Hepatocyte (in vitro differentiated cells): ENCODE measurements at regions not wholly inside any gene's neighbourhood (a gene's known extent, or its start where the extent isn't known, plus 50 kb on each side); places are given as distances from the start of the nearest gene placed in this dataset.

Experiments used
- DNase-seq: peaks from one replicate; pipeline ENCODE4 v3.0.0-alpha.2; 2016; ENCODE audit warnings: low spot score
- H2AFZ ChIP-seq: fragments of 200-600 bp; sonication (generic); 2 replicates; pipeline ENCODE4 v1.6.0; 2016; ENCODE audit warnings: antibody characterized with exemption, mild to moderate bottlenecking
- H3K27ac ChIP-seq: fragments of 200-600 bp; sonication (generic); 2 replicates; pipeline ENCODE4 v1.5.1; 2016; ENCODE audit warnings: mild to moderate bottlenecking
- H3K27me3 ChIP-seq: fragments of 200-600 bp; sonication (generic); 2 replicates; pipeline ENCODE4 v1.6.1; 2016
- H3K36me3 ChIP-seq: fragments of 200-600 bp; sonication (generic); replicated peaks from 2 replicates; pipeline ENCODE4 v1.5.1; 2016; ENCODE audit warnings: low read depth; ENCODE audit not compliant: insufficient read depth
- H3K4me1 ChIP-seq: fragments of 200-600 bp; sonication (generic); 2 replicates; pipeline ENCODE4 v1.5.1; 2016; ENCODE audit warnings: mild to moderate bottlenecking, moderate library complexity; ENCODE audit not compliant: insufficient read depth
- H3K4me2 ChIP-seq: fragments of 200-600 bp; sonication (generic); 2 replicates; pipeline ENCODE4 v1.6.0; 2016
- H3K4me3 ChIP-seq: fragments of 200-600 bp; sonication (generic); 2 replicates; pipeline ENCODE4 v1.5.1; 2016; ENCODE audit warnings: mild to moderate bottlenecking
- H3K79me2 ChIP-seq: fragments of 200-600 bp; sonication (generic); 2 replicates; pipeline ENCODE4 v1.6.0; 2017; ENCODE audit warnings: mild to moderate bottlenecking
- H3K9me2 ChIP-seq: fragments of 200-600 bp; sonication (generic); replicated peaks from 2 replicates; pipeline ENCODE4 v1.6.0; 2017; ENCODE audit warnings: mild to moderate bottlenecking; ENCODE audit not compliant: insufficient read depth
- H3K9me3 ChIP-seq: fragments of 200-600 bp; sonication (generic); 2 replicates; pipeline ENCODE4 v1.5.1; 2016; ENCODE audit warnings: low read depth, mild to moderate bottlenecking
- H4K20me1 ChIP-seq: fragments of 200-600 bp; sonication (generic); 2 replicates; pipeline ENCODE4 v1.6.0; 2016; ENCODE audit warnings: mild to moderate bottlenecking; ENCODE audit not compliant: insufficient read depth, poor library complexity, severe bottlenecking
- CTCF ChIP-seq: fragments of 200-600 bp; sonication (generic); IDR thresholded peaks from 2 replicates; pipeline ENCODE4 v1.5.1; 2016; ENCODE audit warnings: antibody characterized with exemption, mild to moderate bottlenecking; ENCODE audit not compliant: poor library complexity
- EZH2 ChIP-seq: fragments of 200-600 bp; sonication (generic); IDR thresholded peaks from 2 replicates; pipeline ENCODE4 v1.6.1; 2016; ENCODE audit warnings: antibody characterized with exemption, mild to moderate bottlenecking, borderline replicate concordance
- EZH2phosphoT487 ChIP-seq: fragments of 200-600 bp; sonication (generic); IDR thresholded peaks from one replicate; pipeline ENCODE4 v1.6.1; 2018; ENCODE audit warnings: antibody characterized with exemption, mild to moderate bottlenecking, low read depth, moderate library complexity; ENCODE audit not compliant: unreplicated experiment, severe bottlenecking
- WGBS: methylation state at CpG from one replicate; pipeline ENCODE4 v1.1.6; 2016; ENCODE audit warnings: low lambda C conversion rate; ENCODE audit errors: missing lambda C conversion rate; 5-methylcytosine and 5-hydroxymethylcytosine counted together

- DNase-seq = no peak
- Histone ChIP-seq H4K20me1 (no peaks in the 10 kb centered on the region), H3K4me3 (no peak overlapping the region), H3K4me1 (no peaks in the 10 kb centered on the region), H3K4me2 (no peak overlapping the region), H2AFZ (no peak overlapping the region), H3K9me2 (no peaks in the 10 kb centered on the region), H3K36me3 (no peaks in the 10 kb centered on the region), H3K27me3 (no peaks in the 10 kb centered on the region), H3K79me2 (no peaks in the 10 kb centered on the region), H3K27ac (no peak overlapping the region), H3K9me3 (no peaks in the 10 kb centered on the region)
- WGBS = 67% methylated on average over 1 of the region's 1 CpG
- TF ChIP-seq CTCF (no peak), EZH2phosphoT487 (no peak), EZH2 (no peak)
Observed at GRCh38 chr18:34283506-34283905, 58.8 kb upstream of the NOL4 start.

GRCh38 chr18:34287825-34288224 is 63.1 kb upstream of the NOL4 start:
- Histone ChIP-seq H4K20me1 (no peaks in the 10 kb centered on the region), H2AFZ (no peak overlapping the region)
- TF ChIP-seq EZH2 (no peak), EZH2phosphoT487 (no peak), CTCF (no peak)

GRCh38 chr18:34292594-34292993 is 67.9 kb upstream of the NOL4 start:
- no peaks in the 10 kb centered on the region for H3K36me3 ChIP-seq
- no peak overlapping the region for H3K4me3 ChIP-seq
- WGBS = 69% methylated on average over 2 of the region's 2 CpGs
- no peaks in the 10 kb centered on the region for H3K27me3 ChIP-seq
- no peaks in the 10 kb centered on the region for H4K20me1 ChIP-seq
- no peaks in the 10 kb centered on the region for H3K79me2 ChIP-seq
- DNase-seq = no peak
- no peak overlapping the region for H2AFZ ChIP-seq
- no peak overlapping the region for H3K4me2 ChIP-seq
- no peak overlapping the region for H3K27ac ChIP-seq
- H3K9me2 ChIP-seq = no peaks in the 10 kb centered on the region
- no peaks in the 10 kb centered on the region for H3K9me3 ChIP-seq
- no peaks in the 10 kb centered on the region for H3K4me1 ChIP-seq
- TF ChIP-seq EZH2phosphoT487 (no peak), CTCF (no peak), EZH2 (no peak)

More at GRCh38 chr18:34287825-34288224, 63.1 kb upstream of the NOL4 start:
- Histone ChIP-seq H3K9me2 (no peaks in the 10 kb centered on the region), H3K4me2 (no peak overlapping the region), H3K4me3 (no peak overlapping the region), H3K36me3 (no peaks in the 10 kb centered on the region), H3K27ac (no peak overlapping the region), H3K79me2 (no peaks in the 10 kb centered on the region), H3K27me3 (no peaks in the 10 kb centered on the region), H3K9me3 (no peaks in the 10 kb centered on the region), H3K4me1 (no peaks in the 10 kb centered on the region)
- DNase-seq = no peak

- Histone ChIP-seq H3K36me3 (no peaks in the 10 kb centered on the region), H3K27me3 (no peaks in the 10 kb centered on the region), H3K79me2 (no peaks in the 10 kb centered on the region), H3K9me2 (no peaks in the 10 kb centered on the region), H3K27ac (no peak overlapping the region), H3K4me3 (no peak overlapping the region), H3K9me3 (no peaks in the 10 kb centered on the region), H3K4me1 (no peaks in the 10 kb centered on the region), H4K20me1 (no peaks in the 10 kb centered on the region), H3K4me2 (no peak overlapping the region), H2AFZ (no peak overlapping the region)
- DNase-seq = no peak
- TF ChIP-seq EZH2phosphoT487 = no peak
- no peak for TF ChIP-seq CTCF
- TF ChIP-seq EZH2 = no peak
Observed at GRCh38 chr18:34297287-34297686, 72.6 kb upstream of the NOL4 start.
